Mammary epithelial cell (primary cell): ENCODE measurements at regions not wholly inside any gene's neighbourhood (a gene's known extent, or its start where the extent isn't known, plus 50 kb on each side); places are given as distances from the start of the nearest gene placed in this dataset.

Source experiments
- EZH2 ChIP-seq: IDR thresholded peaks from 2 replicates; pipeline ENCODE4 v1.6.1; 2012; ENCODE audit warnings: low read length, inconsistent platforms, borderline replicate concordance
- TF ChIP-seq, protein P1 (sequence below), 2 donors: IDR thresholded peaks in 1 of 2; conservative IDR thresholded peaks in 1 of 2; 2 replicates each; pipeline ENCODE4 v1.5.1; 2011 to 2012; ENCODE audit warnings: inconsistent platforms in 2 of 2, low read length in 2 of 2, mild to moderate bottlenecking in 2 of 2, control low read depth in 1 of 2, low read depth in 1 of 2; ENCODE audit not compliant: insufficient read depth in 1 of 2; ENCODE audit errors: extremely low read depth in 1 of 2

DNA sequence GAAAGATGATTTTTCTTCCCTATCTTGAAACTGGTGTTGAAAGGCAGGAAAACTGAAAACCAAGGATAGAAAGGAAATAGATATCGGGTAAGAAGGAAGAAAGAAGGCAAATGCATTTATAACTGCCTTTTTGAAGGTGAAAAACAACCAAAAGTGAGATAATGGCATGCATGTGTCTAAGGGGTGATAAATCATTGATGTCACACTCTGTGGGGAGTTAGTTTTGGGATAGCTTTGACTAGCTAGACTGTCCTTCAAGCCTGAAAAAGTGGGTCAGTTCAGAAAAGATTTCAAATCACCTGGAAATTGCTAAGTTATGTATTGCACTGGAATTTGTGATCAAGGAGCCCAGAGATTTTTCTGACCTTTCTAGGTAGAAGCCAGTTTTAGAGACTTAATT, 142.2 kb upstream of the UMPS start:
- TF ChIP-seq, protein P1, sequence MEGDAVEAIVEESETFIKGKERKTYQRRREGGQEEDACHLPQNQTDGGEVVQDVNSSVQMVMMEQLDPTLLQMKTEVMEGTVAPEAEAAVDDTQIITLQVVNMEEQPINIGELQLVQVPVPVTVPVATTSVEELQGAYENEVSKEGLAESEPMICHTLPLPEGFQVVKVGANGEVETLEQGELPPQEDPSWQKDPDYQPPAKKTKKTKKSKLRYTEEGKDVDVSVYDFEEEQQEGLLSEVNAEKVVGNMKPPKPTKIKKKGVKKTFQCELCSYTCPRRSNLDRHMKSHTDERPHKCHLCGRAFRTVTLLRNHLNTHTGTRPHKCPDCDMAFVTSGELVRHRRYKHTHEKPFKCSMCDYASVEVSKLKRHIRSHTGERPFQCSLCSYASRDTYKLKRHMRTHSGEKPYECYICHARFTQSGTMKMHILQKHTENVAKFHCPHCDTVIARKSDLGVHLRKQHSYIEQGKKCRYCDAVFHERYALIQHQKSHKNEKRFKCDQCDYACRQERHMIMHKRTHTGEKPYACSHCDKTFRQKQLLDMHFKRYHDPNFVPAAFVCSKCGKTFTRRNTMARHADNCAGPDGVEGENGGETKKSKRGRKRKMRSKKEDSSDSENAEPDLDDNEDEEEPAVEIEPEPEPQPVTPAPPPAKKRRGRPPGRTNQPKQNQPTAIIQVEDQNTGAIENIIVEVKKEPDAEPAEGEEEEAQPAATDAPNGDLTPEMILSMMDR (conservative IDR thresholded peaks at IDR 0.05 in 1 of 2, IDR thresholded peaks at IDR 0.05 in 1 of 2; ENCODE audit: extremely low read depth in 1 of 2, insufficient read depth in 1 of 2, low read depth in 1 of 2, low read length in 2 of 2): no peak
- no peak for TF ChIP-seq EZH2
